ENCODE measurements at regions not wholly inside any gene's neighbourhood (a gene's known extent, or its start where the extent isn't known, plus 50 kb on each side); places are given as distances from the start of the nearest gene placed in this dataset.

DNA sequence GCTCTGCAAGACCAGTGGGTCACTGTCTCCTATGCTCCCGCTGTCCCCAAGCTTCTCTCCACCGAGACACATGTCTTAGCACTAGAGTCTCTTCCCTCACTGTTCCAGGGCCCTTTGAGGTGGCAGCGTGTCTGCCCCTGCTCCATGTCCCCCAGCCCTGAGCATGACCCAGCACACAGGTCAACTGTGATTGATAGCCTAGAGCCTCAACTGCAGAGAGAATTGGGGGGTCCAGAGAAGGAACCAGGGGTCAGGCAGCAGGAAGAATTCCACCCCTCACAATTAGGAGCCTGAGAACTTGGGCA is 54.6 kb upstream of the ODC1 start:
- no TSS peak for BruUV-seq (replicated peaks)
- dilution Hi-C loops (cut with MboI; ENCODE audit: extremely low pct_ligation_motif_present, low sequenced_read_pairs) (no loop called here), intact Hi-C loops (cut with micrococcal nuclease) (no loop called here)
- TF ChIP-seq FOS (IDR thresholded peaks at IDR 0.05; ENCODE audit: borderline replicate concordance, insufficient read depth, low read length) (no peak), POLR2A (IDR thresholded peaks at IDR 0.05; ENCODE audit: low read depth, low read length) (no peak), EZH2 (IDR thresholded peaks at IDR 0.05; ENCODE audit: borderline replicate concordance, low read depth, low read length, severe bottlenecking) (no peak), GATA2 (IDR thresholded peaks at IDR 0.05; ENCODE audit: insufficient read depth, insufficient read length, low read depth, low read length) (no peak), POLR2AphosphoS5 (IDR thresholded peaks at IDR 0.05; ENCODE audit: insufficient read depth, low read depth, low read length) (no peak), MYC (IDR thresholded peaks at IDR 0.05; ENCODE audit: low read depth, low read length) (no peak), JUN (IDR thresholded peaks at IDR 0.05; ENCODE audit: borderline replicate concordance, insufficient read depth, insufficient read length, low read depth) (no peak)
- TF ChIP-seq, protein P1, sequence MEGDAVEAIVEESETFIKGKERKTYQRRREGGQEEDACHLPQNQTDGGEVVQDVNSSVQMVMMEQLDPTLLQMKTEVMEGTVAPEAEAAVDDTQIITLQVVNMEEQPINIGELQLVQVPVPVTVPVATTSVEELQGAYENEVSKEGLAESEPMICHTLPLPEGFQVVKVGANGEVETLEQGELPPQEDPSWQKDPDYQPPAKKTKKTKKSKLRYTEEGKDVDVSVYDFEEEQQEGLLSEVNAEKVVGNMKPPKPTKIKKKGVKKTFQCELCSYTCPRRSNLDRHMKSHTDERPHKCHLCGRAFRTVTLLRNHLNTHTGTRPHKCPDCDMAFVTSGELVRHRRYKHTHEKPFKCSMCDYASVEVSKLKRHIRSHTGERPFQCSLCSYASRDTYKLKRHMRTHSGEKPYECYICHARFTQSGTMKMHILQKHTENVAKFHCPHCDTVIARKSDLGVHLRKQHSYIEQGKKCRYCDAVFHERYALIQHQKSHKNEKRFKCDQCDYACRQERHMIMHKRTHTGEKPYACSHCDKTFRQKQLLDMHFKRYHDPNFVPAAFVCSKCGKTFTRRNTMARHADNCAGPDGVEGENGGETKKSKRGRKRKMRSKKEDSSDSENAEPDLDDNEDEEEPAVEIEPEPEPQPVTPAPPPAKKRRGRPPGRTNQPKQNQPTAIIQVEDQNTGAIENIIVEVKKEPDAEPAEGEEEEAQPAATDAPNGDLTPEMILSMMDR (IDR thresholded peaks at IDR 0.05; ENCODE audit: extremely low read depth in 1 of 2, insufficient read depth in 1 of 2, low read depth in 1 of 2, low read length in 2 of 2): no peak
- TF ChIP-seq, protein P2, sequence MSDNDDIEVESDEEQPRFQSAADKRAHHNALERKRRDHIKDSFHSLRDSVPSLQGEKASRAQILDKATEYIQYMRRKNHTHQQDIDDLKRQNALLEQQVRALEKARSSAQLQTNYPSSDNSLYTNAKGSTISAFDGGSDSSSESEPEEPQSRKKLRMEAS (IDR thresholded peaks at IDR 0.05; ENCODE audit: insufficient read depth, insufficient read length): no peak
- H3K4me2 ChIP-seq (ENCODE audit: insufficient read depth, low read length): no peak overlapping the region
- CTCF ChIA-PET: no interaction called here
- no peaks in the 10 kb centered on the region for H3K27me3 ChIP-seq (ENCODE audit: control insufficient read depth in 2 of 2, insufficient read depth in 2 of 2, low read length in 2 of 2)
- H3K4me1 ChIP-seq (ENCODE audit: control insufficient read depth, extremely low read depth, insufficient read depth, low read length): no peaks in the 10 kb centered on the region
- H2AFZ ChIP-seq (ENCODE audit: low read depth, low read length): no peak overlapping the region
- H3K9me1 ChIP-seq (replicated peaks; ENCODE audit: control insufficient read depth, extremely low read depth, insufficient read depth, low read length): no peaks in the 10 kb centered on the region
- no peak overlapping the region for H3K27ac ChIP-seq (ENCODE audit: insufficient read depth, low read depth, low read length)
- FAIRE-seq (no peak), DNase-seq (ENCODE audit: low read depth, low spot score) (no peak)
- H3K9ac ChIP-seq (replicated peaks; ENCODE audit: extremely low read depth, insufficient read depth, low read length): no peak overlapping the region
- no peaks in the 10 kb centered on the region for H4K20me1 ChIP-seq (replicated peaks; ENCODE audit: control insufficient read depth, extremely low read depth, insufficient read depth, low read length)
- H3K4me3 ChIP-seq (replicated peaks in 1 of 3; ENCODE audit: insufficient read depth in 1 of 3, low read depth in 1 of 3, low read length in 3 of 3): no peak overlapping the region
- no peaks in the 10 kb centered on the region for H3K9me3 ChIP-seq (replicated peaks; ENCODE audit: control insufficient read depth, insufficient read depth, low read length)
- POLR2A ChIA-PET: no interaction called here
- no peaks in the 10 kb centered on the region for H3K36me3 ChIP-seq (ENCODE audit: control insufficient read depth in 2 of 2, extremely low read depth in 1 of 2, insufficient read depth in 2 of 2, low read length in 2 of 2)
- H3K79me2 ChIP-seq (ENCODE audit: control insufficient read depth, insufficient read depth, low read length): no peaks in the 10 kb centered on the region
